Spinal cord (tissue), 9 donors: ENCODE measurements at regions not wholly inside any gene's neighbourhood (a gene's known extent, or its start where the extent isn't known, plus 50 kb on each side); places are given as distances from the start of the nearest gene placed in this dataset.
A peak's percentile ranks its signal among the peaks of the same experiment; 100 is the strongest.
"Not testable (repeated sequence)": the region's sequence is repeated elsewhere in the genome, so short reads cannot be mapped to it uniquely, and the experiment has no call there.

Experiments used
- DNase-seq, 6 donors: peaks; one replicate each; pipeline versions ENCODE4 v3.0.0 to v3.0.0-alpha.2; 2013 to 2015; ENCODE audit warnings: low spot score in 6 of 6, low read depth in 4 of 6
- H3K27ac ChIP-seq: one replicate; pipeline ENCODE4 v1.5.1; 2013; ENCODE audit warnings: low read depth, low read length, control low read depth
- H3K27me3 ChIP-seq: one replicate; pipeline ENCODE4 v1.6.1; 2013; ENCODE audit warnings: low read length; ENCODE audit not compliant: control insufficient read depth, insufficient read depth
- H3K36me3 ChIP-seq: one replicate; pipeline ENCODE4 v1.6.1; 2013; ENCODE audit warnings: low read length; ENCODE audit not compliant: control insufficient read depth, insufficient read depth
- H3K4me1 ChIP-seq: one replicate; pipeline ENCODE4 v1.6.1; 2013; ENCODE audit warnings: low read length; ENCODE audit not compliant: control insufficient read depth, insufficient read depth
- H3K4me3 ChIP-seq: one replicate; pipeline ENCODE4 v1.5.1; 2013; ENCODE audit warnings: low read depth, low read length, control low read depth
- H3K9me3 ChIP-seq: one replicate; pipeline ENCODE4 v1.6.1; 2013; ENCODE audit warnings: low read length; ENCODE audit not compliant: control insufficient read depth, insufficient read depth
- WGBS: methylation state at CpG from one replicate; pipeline ENCODE4 v1.1.5; 2013; ENCODE audit warnings: missing lambda C conversion rate; ENCODE audit not compliant: insufficient coverage; 5-methylcytosine and 5-hydroxymethylcytosine counted together
- donor health status: healthy.

DNA sequence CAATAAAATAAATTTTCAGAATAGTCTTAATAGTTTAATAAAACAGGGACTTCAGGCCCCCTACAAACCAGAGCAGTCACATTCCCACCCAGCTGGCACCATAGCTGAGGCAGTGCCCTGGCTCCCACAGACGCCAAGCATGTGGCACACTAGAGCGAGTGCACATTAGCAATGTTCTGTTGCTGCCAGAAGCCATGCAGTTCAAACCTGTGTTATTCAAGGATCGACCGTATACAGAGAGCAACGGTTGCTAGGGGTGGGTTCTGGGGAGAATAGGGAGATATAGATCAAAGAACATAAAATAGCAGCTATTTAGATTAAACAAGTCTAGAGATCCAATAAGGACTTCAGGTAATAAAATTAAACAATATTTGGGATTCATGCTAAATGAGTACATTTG is 419.3 kb upstream of the KLHL1 start:
- peak; percentile 7 to 79 (median 14) for DNase-seq
- no peaks in the 10 kb centered on the region for H3K9me3 ChIP-seq
- H3K27me3 ChIP-seq: no peaks in the 10 kb centered on the region
- H3K36me3 ChIP-seq: no peaks in the 10 kb centered on the region
- 42% methylated on average over 2 of the region's 5 CpGs for WGBS
- H3K4me1 ChIP-seq: no peaks in the 10 kb centered on the region
- no peak overlapping the region for H3K27ac ChIP-seq
- H3K4me3 ChIP-seq: no peak overlapping the region

DNA sequence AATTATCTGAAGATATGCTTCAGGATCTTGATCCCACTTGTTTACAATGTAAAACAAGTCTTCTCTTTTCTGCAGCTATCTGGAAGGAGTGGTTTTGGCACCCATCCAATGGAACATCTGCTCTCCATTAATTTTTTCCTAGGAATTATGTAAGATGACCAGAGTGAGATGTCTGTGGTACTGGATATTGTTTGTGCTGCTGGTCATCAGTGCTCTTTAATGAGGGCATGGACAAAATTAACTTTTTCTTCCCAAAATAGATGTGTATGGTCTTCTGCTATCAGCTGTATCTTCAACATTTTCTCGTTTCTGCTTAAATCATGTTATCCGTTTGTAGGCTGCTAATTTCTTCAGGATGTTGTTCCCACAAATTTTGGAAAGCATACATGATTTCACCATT is 415.4 kb upstream of the KLHL1 start:
- Histone ChIP-seq H3K27me3 (no peaks in the 10 kb centered on the region), H3K27ac (no peak overlapping the region), H3K36me3 (no peaks in the 10 kb centered on the region), H3K4me3 (no peak overlapping the region), H3K9me3 (no peaks in the 10 kb centered on the region), H3K4me1 (no peaks in the 10 kb centered on the region)
- no peak for DNase-seq
- WGBS: 100% methylated on average over 2 of the region's 2 CpGs

DNA sequence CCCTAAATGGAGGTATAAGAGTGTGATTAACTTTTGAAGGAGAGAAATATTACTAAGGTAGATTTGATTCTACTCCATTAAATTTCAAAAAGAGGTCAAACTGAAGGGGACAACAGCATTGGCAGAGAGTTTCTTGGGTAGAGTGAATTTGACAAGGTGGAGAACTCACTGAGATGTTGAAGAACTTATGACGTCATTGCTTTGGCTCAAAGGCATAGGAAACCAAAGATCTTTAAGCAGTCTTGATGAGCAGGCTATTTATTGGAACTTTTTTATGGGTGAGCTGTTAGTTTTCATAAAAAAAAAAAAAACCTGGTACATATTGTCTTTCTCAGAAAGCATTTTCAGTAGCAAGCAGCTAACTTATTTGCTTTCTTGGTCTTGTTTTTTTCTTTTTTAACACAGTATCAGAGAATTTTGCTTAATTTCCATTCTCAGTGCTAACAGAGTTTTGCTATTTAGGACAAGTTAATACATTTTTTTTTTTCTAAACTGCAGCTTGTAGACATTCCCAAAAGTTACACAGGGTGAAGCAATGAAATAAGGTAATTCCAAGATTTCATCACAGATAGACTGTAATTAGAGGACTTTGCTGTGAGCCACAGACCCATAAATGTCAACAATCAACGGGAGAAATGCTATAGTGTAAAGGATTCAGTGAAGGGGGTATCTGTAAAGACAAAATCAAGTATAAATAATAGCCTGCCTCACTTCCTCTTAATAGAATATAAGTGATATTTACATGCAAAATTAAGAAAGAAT is 412.2 kb upstream of the KLHL1 start:
- no peaks in the 10 kb centered on the region for H3K4me1 ChIP-seq
- WGBS: 100% methylated on average over 1 of the region's 2 CpGs
- H3K9me3 ChIP-seq: no peaks in the 10 kb centered on the region
- H3K36me3 ChIP-seq: no peaks in the 10 kb centered on the region
- H3K27me3 ChIP-seq: no peaks in the 10 kb centered on the region
- no peak overlapping the region for H3K27ac ChIP-seq
- no peak overlapping the region for H3K4me3 ChIP-seq
- no peak for DNase-seq

DNA sequence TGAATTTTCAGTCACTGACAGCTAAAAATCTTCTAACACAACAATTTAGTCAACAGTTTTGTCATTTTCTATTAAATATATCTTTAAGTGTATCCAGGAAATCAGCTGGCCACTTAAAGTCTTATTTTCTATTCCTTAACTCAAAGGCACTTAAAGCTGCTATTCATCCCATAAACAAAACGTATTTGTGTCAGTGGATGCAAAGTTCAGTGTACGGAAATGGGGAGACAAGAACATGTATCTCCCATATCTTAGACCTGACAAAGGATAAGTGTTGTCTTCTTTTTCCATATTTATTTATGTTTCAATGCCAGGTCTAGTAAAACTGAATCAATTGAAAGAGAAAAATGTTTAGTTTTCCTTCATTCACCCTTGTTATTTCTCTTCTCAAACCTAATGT is 409.8 kb upstream of the KLHL1 start:
- Histone ChIP-seq H3K36me3 (no peaks in the 10 kb centered on the region), H3K4me1 (no peaks in the 10 kb centered on the region), H3K27ac (no peak overlapping the region), H3K9me3 (no peaks in the 10 kb centered on the region), H3K4me3 (no peak overlapping the region), H3K27me3 (no peaks in the 10 kb centered on the region)
- DNase-seq: no peak
- WGBS: no CpG with 5 or more reads among the region's 2 CpGs

DNA sequence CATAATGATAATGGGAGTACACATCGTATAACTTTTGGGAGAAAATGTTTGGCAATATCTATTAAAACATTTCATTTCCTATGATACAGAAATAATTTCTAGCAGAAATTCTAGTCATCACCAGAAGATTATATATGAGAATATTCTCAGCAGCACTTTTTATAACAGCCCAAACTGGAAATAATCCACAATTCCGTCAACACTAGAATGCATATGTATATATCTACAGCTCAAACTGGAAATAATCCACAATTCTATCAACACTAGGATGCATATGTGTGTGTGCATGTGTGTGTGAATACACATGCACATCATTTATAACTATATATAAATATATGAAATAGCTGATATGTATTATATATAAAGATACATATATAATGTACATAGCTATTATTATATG is 408.0 kb upstream of the KLHL1 start:
- H3K27me3 ChIP-seq: no peaks in the 10 kb centered on the region
- WGBS: no CpG with 5 or more reads among the region's 2 CpGs
- no peaks in the 10 kb centered on the region for H3K4me1 ChIP-seq
- DNase-seq: peak in 1 of 6 donors; percentile 69
- no peaks in the 10 kb centered on the region for H3K36me3 ChIP-seq
- H3K9me3 ChIP-seq: no peaks in the 10 kb centered on the region
- no peak overlapping the region for H3K4me3 ChIP-seq
- no peak overlapping the region for H3K27ac ChIP-seq

DNA sequence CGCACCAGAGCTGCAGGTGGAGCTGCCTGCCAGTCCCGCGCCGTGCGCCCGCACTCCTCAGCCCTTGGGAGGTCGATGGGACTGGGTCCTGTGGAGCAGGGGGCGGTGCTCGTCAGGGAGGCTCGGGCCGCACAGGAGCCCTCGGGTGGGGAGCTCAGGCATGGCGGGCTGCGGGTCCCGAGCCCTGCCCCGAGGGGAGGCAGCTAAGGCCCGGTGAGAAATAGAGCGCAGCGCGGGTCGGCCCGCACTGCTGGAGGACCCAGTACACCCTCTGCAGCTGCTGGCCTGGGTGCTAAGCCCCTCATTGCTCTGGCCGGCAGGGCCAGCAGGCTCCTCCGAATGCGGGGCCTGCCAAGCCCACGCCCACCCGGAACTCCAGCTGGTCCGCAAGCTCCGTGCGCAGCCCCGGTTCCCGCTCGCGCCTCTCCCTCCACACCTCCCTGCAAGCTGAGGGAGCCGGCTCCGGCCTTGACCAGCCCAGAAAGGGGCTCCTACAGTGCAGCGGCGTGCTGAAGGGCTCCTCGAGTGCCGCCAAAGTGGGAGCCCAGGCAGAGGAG is 403.7 kb upstream of the KLHL1 start:
- 98% methylated on average over 36 of the region's 40 CpGs for WGBS
- DNase-seq: not testable (repeated sequence)

DNA sequence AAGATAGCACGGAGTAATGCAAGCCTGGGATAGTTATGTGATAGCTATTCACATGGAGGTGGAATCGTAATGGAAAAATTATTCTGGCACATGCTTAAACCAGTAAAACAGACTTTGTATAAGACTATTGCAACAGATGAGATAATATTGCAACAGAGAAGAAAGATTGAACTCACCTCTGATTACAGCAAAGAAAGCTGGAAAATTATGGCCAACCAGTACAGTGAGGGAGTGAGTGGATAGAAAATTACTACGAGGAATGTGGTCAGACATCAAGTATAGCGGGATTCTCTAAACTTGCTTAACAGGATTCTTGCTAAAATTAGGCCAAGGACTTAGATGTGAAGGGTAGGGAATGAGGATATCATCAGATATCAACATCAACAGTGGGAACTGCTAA is 397.6 kb upstream of the KLHL1 start:
- H3K27ac ChIP-seq: no peak overlapping the region
- H3K27me3 ChIP-seq: no peaks in the 10 kb centered on the region
- H3K4me1 ChIP-seq: no peaks in the 10 kb centered on the region
- no peak overlapping the region for H3K4me3 ChIP-seq
- no peak for DNase-seq
- no peaks in the 10 kb centered on the region for H3K9me3 ChIP-seq
- 100% methylated on average over 2 of the region's 4 CpGs for WGBS
- H3K36me3 ChIP-seq: no peaks in the 10 kb centered on the region

More for the DNA sequence above, 403.7 kb upstream of the KLHL1 start:
- not testable (repeated sequence) for H3K4me1 ChIP-seq, H3K36me3 ChIP-seq, H3K27ac ChIP-seq, H3K27me3 ChIP-seq, H3K9me3 ChIP-seq, H3K4me3 ChIP-seq

DNA sequence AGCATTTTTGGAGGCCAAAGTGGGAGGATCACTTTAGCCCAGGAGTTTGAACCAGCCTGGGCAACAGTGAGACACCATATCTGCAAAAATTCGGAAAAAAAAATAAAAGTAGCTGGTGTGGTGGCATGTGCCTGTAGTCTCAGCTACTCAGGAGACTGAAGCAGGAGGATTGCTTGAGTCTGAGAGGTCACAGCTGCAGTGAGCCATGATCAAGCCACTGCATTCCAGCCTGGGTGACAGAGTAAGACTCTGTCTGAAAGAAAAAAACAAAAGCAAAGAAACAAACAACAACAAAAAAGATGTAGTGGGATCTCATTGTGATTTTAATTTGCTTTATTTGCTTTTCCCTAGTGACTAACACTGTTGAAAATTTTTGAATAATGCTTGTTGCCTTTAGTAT is 394.7 kb upstream of the KLHL1 start:
- DNase-seq: no peak
- Histone ChIP-seq H3K27ac (no peak overlapping the region), H3K27me3 (no peaks in the 10 kb centered on the region), H3K36me3 (no peaks in the 10 kb centered on the region), H3K9me3 (no peaks in the 10 kb centered on the region), H3K4me3 (no peak overlapping the region), H3K4me1 (no peaks in the 10 kb centered on the region)
- WGBS: 100% methylated on average over 1 of the region's 1 CpG

DNA sequence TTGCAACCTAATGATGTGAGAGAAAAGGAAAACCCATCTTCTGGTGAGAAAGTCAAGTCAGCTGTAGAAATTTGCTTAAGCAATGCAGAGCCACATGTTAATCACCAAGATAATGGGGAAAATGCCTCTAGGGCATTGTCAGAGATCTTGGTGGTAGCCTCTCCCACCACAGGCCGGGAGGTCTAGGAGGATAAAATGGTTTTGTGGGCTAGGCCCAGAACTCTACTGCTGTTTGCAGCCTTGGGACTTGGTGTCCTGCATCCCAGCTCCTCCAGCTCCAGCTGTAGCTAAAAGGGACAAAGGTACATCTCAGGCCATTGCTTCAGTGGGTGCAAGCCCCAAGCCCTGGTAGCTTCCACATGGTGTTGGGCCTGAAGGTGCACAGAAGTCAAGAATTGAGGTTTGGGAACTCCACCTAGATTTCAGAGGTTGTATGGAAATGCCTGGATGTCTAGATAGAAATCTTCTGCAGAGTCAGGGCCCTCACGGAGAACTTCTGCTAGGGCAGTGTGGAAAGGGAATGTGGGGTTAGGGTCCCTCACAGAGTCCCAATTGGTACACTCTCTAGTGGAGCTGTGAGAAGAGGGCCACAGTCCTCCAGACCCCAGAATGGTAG is 382.2 kb upstream of the KLHL1 start:
- H3K27ac ChIP-seq: no peak overlapping the region
- H3K27me3 ChIP-seq: no peaks in the 10 kb centered on the region
- WGBS: 100% methylated on average over 1 of the region's 2 CpGs
- peaks cover 8% of the 10 kb centered on the region for H3K9me3 ChIP-seq
- H3K36me3 ChIP-seq: no peaks in the 10 kb centered on the region
- no peaks in the 10 kb centered on the region for H3K4me1 ChIP-seq
- H3K4me3 ChIP-seq: no peak overlapping the region
- DNase-seq: no peak

DNA sequence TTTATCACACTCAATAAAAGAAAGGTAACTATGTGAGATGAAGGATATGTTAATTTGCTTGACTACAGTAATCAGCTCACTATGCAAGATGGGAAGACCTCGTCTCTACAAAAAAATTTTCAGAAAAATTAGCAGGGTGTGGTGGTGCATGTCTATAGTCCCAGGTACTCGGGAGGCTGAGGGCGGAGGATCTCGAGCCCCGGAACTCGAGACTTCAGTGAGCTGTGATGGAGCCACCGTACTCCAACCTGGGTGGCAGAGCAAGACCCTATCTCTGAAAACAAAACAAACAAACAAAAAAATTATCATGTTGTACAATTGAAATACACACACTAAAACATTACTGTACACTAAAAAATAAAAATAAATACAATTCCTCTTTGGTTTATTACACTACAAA is 376.7 kb upstream of the KLHL1 start:
- WGBS: no CpG with 5 or more reads among the region's 7 CpGs
- H3K4me1 ChIP-seq: no peaks in the 10 kb centered on the region
- no peaks in the 10 kb centered on the region for H3K36me3 ChIP-seq
- no peaks in the 10 kb centered on the region for H3K27me3 ChIP-seq
- no peaks in the 10 kb centered on the region for H3K9me3 ChIP-seq
- no peak for DNase-seq
- no peak overlapping the region for H3K4me3 ChIP-seq
- no peak overlapping the region for H3K27ac ChIP-seq
